IMR-90 (cell line): ENCODE measurements at regions not wholly inside any gene's neighbourhood (a gene's known extent, or its start where the extent isn't known, plus 50 kb on each side); places are given as distances from the start of the nearest gene placed in this dataset.

Experiments used
- ATAC-seq: fragments of 200-7000 bp; cut with Tn5 transposase; 2 replicates; pipeline ENCODE4 v1.9.1; 2020; ENCODE audit warnings: low read depth, mild to moderate bottlenecking, moderate library complexity
- BruUV-seq: library from RNA; stranded (reverse); fragments of 400-500 nt; replicated peaks from 2 replicates; lab custom pipeline; 2021; lab: Mats Ljungman, UMichigan
- CTCF ChIA-PET: fragments of 300-600 bp; formaldehyde crosslinking; extraction: SDS; loops from one replicate; lab custom pipeline; 2021; ENCODE audit warnings: antibody characterized with exemption; lab: Yijun Ruan, JAX
- POLR2A ChIA-PET: fragments of 300-600 bp; sonication (Branson Sonifier 250); formaldehyde crosslinking; loops from one replicate; lab custom pipeline; 2022; ENCODE audit warnings: antibody characterized with exemption; ENCODE audit not compliant: unreplicated experiment; lab: Charles Lee
- DNase-seq: peaks from one replicate; pipeline ENCODE4 v3.0.0; 2013
- H2AFZ ChIP-seq: replicated peaks from 2 replicates; pipeline ENCODE3; 2013; ENCODE audit warnings: low read length, mild to moderate bottlenecking; ENCODE audit not compliant: poor library complexity
- H2AK5ac ChIP-seq: 2 replicates; pipeline ENCODE4 v1.6.1; 2013; ENCODE audit warnings: low read depth, low read length, inconsistent platforms
- H2AK9ac ChIP-seq: replicated peaks from 2 replicates; pipeline ENCODE3; 2013; ENCODE audit warnings: mild to moderate bottlenecking, low read depth, low read length, moderate library complexity; ENCODE audit not compliant: poor library complexity
- H2BK120ac ChIP-seq: 2 replicates; pipeline ENCODE4 v1.6.1; 2013; ENCODE audit warnings: low read depth, low read length, inconsistent platforms
- H2BK15ac ChIP-seq: 3 replicates; pipeline ENCODE4 v1.6.1; 2013; ENCODE audit warnings: low read depth, low read length, inconsistent platforms
- H2BK20ac ChIP-seq: 2 replicates; pipeline ENCODE4 v1.6.1; 2013; ENCODE audit warnings: low read depth, mild to moderate bottlenecking, inconsistent platforms, low read length, moderate library complexity
- H2BK5ac ChIP-seq: 2 replicates; pipeline ENCODE4 v1.6.1; 2013; ENCODE audit warnings: mild to moderate bottlenecking, low read depth, low read length, inconsistent platforms; ENCODE audit not compliant: poor library complexity, severe bottlenecking
- H3K14ac ChIP-seq: replicated peaks from 2 replicates; pipeline ENCODE4 v1.6.1; 2013; ENCODE audit warnings: low read depth, low read length, inconsistent platforms
- H3K18ac ChIP-seq: 2 replicates; pipeline ENCODE4 v1.6.1; 2013; ENCODE audit warnings: low read depth, low read length, control low read depth
- H3K23ac ChIP-seq: 2 replicates; pipeline ENCODE4 v1.6.1; 2013; ENCODE audit warnings: low read depth, low read length, inconsistent platforms
- H3K27ac ChIP-seq: 2 replicates; pipeline ENCODE4 v1.5.1; 2013; ENCODE audit warnings: mild to moderate bottlenecking, control low read depth, low read length; ENCODE audit not compliant: insufficient read depth
- H3K27me3 ChIP-seq: 2 replicates; pipeline ENCODE4 v1.6.1; 2013; ENCODE audit warnings: low read length; ENCODE audit not compliant: control insufficient read depth, insufficient read depth
- H3K36me3 ChIP-seq: 2 replicates; pipeline ENCODE4 v1.6.1; 2013; ENCODE audit warnings: low read length, mixed read lengths; ENCODE audit not compliant: control insufficient read depth, insufficient read depth
- H3K4ac ChIP-seq: 2 replicates; pipeline ENCODE4 v1.6.1; 2013; ENCODE audit warnings: low read depth, low read length, inconsistent platforms
- H3K4me1 ChIP-seq: 2 replicates; pipeline ENCODE4 v1.6.1; 2013; ENCODE audit warnings: low read length, mixed read lengths; ENCODE audit not compliant: control insufficient read depth, insufficient read depth
- H3K4me2 ChIP-seq: 2 replicates; pipeline ENCODE4 v1.6.1; 2013; ENCODE audit warnings: low read depth, mild to moderate bottlenecking, control low read depth, low read length, moderate library complexity
- H3K4me3 ChIP-seq: 2 replicates; pipeline ENCODE4 v1.5.1; 2013; ENCODE audit warnings: low read depth, mild to moderate bottlenecking, control low read depth, low read length, moderate library complexity; ENCODE audit not compliant: insufficient read depth
- H3K56ac ChIP-seq: 2 replicates; pipeline ENCODE4 v1.6.1; 2013; ENCODE audit warnings: low read length, inconsistent platforms; ENCODE audit not compliant: insufficient read depth; ENCODE audit errors: extremely low read depth
- H3K79me1 ChIP-seq, 2 experiments: 2 replicates each; pipeline ENCODE4 v1.6.1; 2013; ENCODE audit warnings: low read length in 2 of 2, inconsistent platforms in 1 of 2, low read depth in 1 of 2
- H3K9ac ChIP-seq: 2 replicates; pipeline ENCODE4 v1.6.1; 2013; ENCODE audit warnings: low read depth, low read length, control low read depth
- H3K9me1 ChIP-seq: 2 replicates; pipeline ENCODE4 v1.6.1; 2013; ENCODE audit warnings: low read length, inconsistent platforms; ENCODE audit not compliant: insufficient read depth
- H3K9me3 ChIP-seq: 2 replicates; pipeline ENCODE4 v1.6.1; 2013; ENCODE audit warnings: low read length; ENCODE audit not compliant: control insufficient read depth, insufficient read depth
- H4K20me1 ChIP-seq: 2 replicates; pipeline ENCODE4 v1.6.1; 2013; ENCODE audit warnings: low read length, inconsistent platforms; ENCODE audit not compliant: insufficient read depth
- H4K5ac ChIP-seq: 2 replicates; pipeline ENCODE4 v1.6.1; 2013; ENCODE audit warnings: mild to moderate bottlenecking, low read depth, low read length, control low read depth
- H4K8ac ChIP-seq, 2 experiments: 2 replicates each; pipeline ENCODE4 v1.6.1; 2013; ENCODE audit warnings: low read depth in 2 of 2, low read length in 2 of 2, control low read depth in 1 of 2, inconsistent platforms in 1 of 2
- H4K91ac ChIP-seq: 2 replicates; pipeline ENCODE4 v1.6.1; 2013; ENCODE audit warnings: low read depth, low read length, inconsistent platforms; ENCODE audit not compliant: insufficient read depth
- BHLHE40 ChIP-seq: fragments of 150-350 bp; IDR thresholded peaks from 2 replicates; pipeline ENCODE4 v1.6.1; 2016; ENCODE audit warnings: mild to moderate bottlenecking, low read depth, low read length
- CEBPB ChIP-seq: IDR thresholded peaks from 2 replicates; pipeline ENCODE4 v1.6.1; 2012; ENCODE audit warnings: low read depth, low read length, improper control_type of control experiment
- ELK1 ChIP-seq: fragments of 150-350 bp; IDR thresholded peaks from 2 replicates; pipeline ENCODE4 v1.6.1; 2016; ENCODE audit warnings: low read depth, mild to moderate bottlenecking, low read length, moderate library complexity, borderline replicate concordance
- FOS ChIP-seq: fragments of 150-350 bp; IDR thresholded peaks from 2 replicates; pipeline ENCODE4 v1.6.1; 2016; ENCODE audit warnings: low read depth, low read length
- RAD21 ChIP-seq: IDR thresholded peaks from 2 replicates; pipeline ENCODE4 v1.6.1; 2012; ENCODE audit warnings: low read length, improper control_type of control experiment
- RCOR1 ChIP-seq: IDR thresholded peaks from 2 replicates; pipeline ENCODE4 v1.6.1; 2012; ENCODE audit warnings: mild to moderate bottlenecking, low read length, improper control_type of control experiment; ENCODE audit not compliant: insufficient replicate concordance
- dilution Hi-C: fragments of 300-500 bp; cut with HindIII; formaldehyde crosslinking; loops from one replicate; pipeline ENCODE4 v1.14.3; 2018; ENCODE audit warnings: low sequenced_read_pairs; ENCODE audit not compliant: unreplicated experiment
- in situ Hi-C: fragments of 300-500 bp; cut with MboI; formaldehyde crosslinking; loops from 3 replicates; pipeline ENCODE4 v1.14.3; 2019; ENCODE audit warnings: low sequenced_read_pairs, inconsistent platforms, mixed read lengths
- intact Hi-C: fragments of 100-400 bp; cut with micrococcal nuclease; formaldehyde crosslinking; loops from 2 replicates; pipeline ENCODE4 v1.10.0; 2022

DNA sequence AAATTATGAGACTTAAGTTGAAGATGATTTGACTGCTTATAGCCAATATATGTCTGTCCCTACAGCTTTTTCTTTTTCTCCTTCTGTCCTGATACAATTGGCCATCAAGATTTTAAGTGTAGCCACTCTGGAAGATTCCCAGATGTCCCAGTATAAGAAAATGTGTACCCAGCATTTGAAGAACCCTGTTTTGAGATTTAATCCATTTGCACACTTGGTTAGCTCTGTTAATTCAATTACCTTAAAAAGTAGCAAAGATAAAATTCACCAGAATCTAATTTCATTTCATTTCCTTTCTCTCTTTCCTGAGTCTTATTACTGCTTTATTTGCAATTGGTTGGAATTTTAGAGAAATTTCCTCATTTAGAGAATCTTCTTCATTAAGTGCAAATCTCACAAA, 81.4 kb downstream of the DDIT4L start:
- Histone ChIP-seq H4K91ac (no peak overlapping the region), H3K4me2 (no peak overlapping the region), H2BK20ac (no peak overlapping the region), H2BK15ac (no peak overlapping the region), H4K5ac (no peak overlapping the region), H3K27ac (no peak overlapping the region), H3K56ac (no peak overlapping the region), H3K4me3 (no peak overlapping the region), H3K9ac (no peak overlapping the region), H3K18ac (no peak overlapping the region), H4K20me1 (no peaks in the 10 kb centered on the region), H2AK9ac (no peak overlapping the region), H2AK5ac (no peak overlapping the region), H2AFZ (no peak overlapping the region), H3K4ac (no peak overlapping the region), H3K9me3 (no peaks in the 10 kb centered on the region), H3K4me1 (no peaks in the 10 kb centered on the region), H2BK120ac (no peak overlapping the region), H2BK5ac (no peak overlapping the region), H3K36me3 (no peaks in the 10 kb centered on the region), H3K23ac (no peak overlapping the region), H3K79me1 (no peaks in the 10 kb centered on the region), H3K27me3 (peaks cover 2% of the 10 kb centered on the region; the same call in 1 of the 2 replicates), H3K14ac (no peak overlapping the region), H3K9me1 (no peaks in the 10 kb centered on the region), H4K8ac (no peak overlapping the region)
- no peak for TF ChIP-seq CEBPB
- TF ChIP-seq BHLHE40 = no peak
- TF ChIP-seq RCOR1 = no peak
- TF ChIP-seq RAD21 = no peak
- no peak for TF ChIP-seq FOS
- TF ChIP-seq ELK1 = no peak
- in situ Hi-C loops (no loop called here), dilution Hi-C loops (no loop called here), intact Hi-C loops (no loop called here)
- ChIA-PET CTCF (no interaction called here), POLR2A (no interaction called here)
- DNase-seq = no peak
- no TSS peak for BruUV-seq
- no peak for ATAC-seq
